Gastroesophageal sphincter (tissue), 3 donors: ENCODE measurements at regions not wholly inside any gene's neighbourhood (a gene's known extent, or its start where the extent isn't known, plus 50 kb on each side); places are given as distances from the start of the nearest gene placed in this dataset.

Experiments
- CTCF ChIP-seq, 4 experiments: fragments of 200-600 bp in 2 of 4; fragments of 450-650 bp in 2 of 4; sonication (generic) in 1 of 4; IDR thresholded peaks; one replicate each; pipeline ENCODE4 v1.5.1; 2017 to 2019; ENCODE audit warnings: antibody characterized with exemption in 4 of 4, mild to moderate bottlenecking in 2 of 4, moderate library complexity in 2 of 4
- EP300 ChIP-seq: sonication (generic); formaldehyde crosslinking; IDR thresholded peaks from one replicate; pipeline ENCODE4 v1.6.1; 2017; ENCODE audit warnings: antibody characterized with exemption, mild to moderate bottlenecking
- POLR2A ChIP-seq, 2 donors: fragments of 450-650 bp; IDR thresholded peaks; one replicate each; pipeline ENCODE4 v1.6.1; 2017; ENCODE audit warnings: antibody characterized with exemption in 2 of 2, mild to moderate bottlenecking in 2 of 2, moderate library complexity in 1 of 2
- POLR2AphosphoS5 ChIP-seq: sonication (generic); formaldehyde crosslinking; IDR thresholded peaks from one replicate; pipeline ENCODE4 v1.6.1; 2017; ENCODE audit warnings: antibody characterized with exemption

GRCh38 chr3:101043687-101044078, 50.5 kb upstream of the ABI3BP start:
- TF ChIP-seq CTCF (IDR thresholded peaks at IDR 0.05) (no peak), POLR2AphosphoS5 (no peak), POLR2A (IDR thresholded peaks at IDR 0.05) (no peak), EP300 (no peak)
